ENCODE measurements at regions not wholly inside any gene's neighbourhood (a gene's known extent, or its start where the extent isn't known, plus 50 kb on each side); places are given as distances from the start of the nearest gene placed in this dataset.
A peak's percentile ranks its signal among the peaks of the same experiment; 100 is the strongest.

DNA sequence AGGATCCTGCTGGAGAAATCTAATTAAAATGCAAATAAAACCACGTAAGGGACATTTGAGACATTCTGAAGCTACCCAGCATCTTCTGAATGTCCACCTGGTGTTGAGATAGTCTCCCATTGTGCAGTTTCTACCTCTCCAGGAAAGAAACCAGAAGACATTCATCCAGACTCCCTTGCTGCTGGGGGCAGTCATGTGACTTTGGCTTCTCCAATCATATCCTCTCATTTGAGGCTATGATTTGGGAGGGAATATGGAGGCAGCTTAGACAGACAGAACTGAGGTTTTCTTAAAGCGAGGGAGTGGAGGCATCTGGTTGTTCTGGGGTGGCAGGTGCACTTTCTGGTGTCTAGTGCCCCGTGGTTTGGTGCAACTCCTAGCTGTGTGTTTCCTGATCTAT, 315.2 kb upstream of the SULF2 start:
- DNase-seq = no peak

DNA sequence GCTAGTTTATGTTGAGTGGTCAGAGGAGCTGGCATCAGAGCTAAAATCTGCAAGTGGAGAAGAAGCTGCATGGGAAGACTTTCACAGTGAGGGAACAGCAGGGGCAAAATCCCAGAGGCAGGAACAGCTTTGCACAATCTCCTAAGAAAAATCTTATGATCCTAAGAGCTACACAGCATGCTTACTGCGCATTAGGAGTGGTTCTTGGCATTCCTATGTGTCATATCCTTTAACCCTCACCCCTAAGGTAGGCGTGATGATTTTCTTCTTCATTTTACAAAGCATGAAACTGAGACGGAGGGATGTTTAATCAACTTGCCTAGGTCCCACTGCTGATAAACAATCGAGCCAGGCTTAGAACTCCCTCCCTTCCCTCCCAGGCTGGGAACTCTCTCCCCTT, 313.6 kb upstream of the SULF2 start:
- no peak for DNase-seq

- DNase-seq = peak; percentile 5
These were observed 312.8 kb upstream of the SULF2 start for GRCh38 chr20:48098099-48098498.

DNA sequence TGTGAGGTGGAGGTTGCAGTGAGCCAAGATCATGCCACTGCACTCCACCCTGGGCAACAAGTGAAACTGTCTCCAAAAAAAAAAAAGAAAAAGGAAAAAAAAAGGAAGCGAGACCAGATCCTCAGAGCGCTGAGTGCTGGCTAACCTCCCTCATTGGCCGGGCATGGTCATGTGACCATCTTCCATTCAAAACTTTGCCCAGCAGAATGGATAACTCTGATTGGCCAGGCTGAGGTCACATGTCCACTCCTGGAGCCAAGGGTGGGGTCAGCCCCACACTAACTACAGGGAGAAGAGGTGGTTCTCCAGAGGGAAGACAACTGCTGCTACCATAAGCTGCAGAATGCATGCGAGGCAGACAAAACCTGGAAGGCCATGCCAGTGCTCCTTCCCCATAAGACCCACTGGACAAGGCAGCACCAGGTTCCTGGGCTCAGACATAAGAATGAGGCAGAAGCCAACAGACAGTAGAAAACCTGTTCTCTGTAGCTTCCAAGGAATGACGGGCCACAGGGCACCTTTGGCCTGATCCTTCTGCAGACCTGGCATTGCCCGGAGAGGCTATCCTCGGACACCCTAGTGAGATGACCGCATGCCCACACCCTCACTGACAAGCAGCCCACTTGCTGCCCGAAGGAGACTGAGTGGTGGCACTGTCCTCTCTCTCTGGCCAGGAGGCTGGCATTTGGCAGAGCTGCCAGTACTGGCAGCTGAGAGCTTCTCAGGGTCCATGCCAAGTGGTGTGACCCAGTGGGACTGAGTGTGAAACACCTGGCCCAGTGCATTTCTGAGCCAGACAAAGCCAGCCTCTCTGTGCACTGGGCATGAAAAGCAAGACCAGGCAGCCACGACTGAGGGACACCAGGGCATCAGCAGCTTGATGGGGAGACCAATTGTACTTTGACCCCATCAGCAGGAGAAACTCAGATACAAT, 311.9 kb upstream of the SULF2 start:
- DNase-seq = no peak

DNA sequence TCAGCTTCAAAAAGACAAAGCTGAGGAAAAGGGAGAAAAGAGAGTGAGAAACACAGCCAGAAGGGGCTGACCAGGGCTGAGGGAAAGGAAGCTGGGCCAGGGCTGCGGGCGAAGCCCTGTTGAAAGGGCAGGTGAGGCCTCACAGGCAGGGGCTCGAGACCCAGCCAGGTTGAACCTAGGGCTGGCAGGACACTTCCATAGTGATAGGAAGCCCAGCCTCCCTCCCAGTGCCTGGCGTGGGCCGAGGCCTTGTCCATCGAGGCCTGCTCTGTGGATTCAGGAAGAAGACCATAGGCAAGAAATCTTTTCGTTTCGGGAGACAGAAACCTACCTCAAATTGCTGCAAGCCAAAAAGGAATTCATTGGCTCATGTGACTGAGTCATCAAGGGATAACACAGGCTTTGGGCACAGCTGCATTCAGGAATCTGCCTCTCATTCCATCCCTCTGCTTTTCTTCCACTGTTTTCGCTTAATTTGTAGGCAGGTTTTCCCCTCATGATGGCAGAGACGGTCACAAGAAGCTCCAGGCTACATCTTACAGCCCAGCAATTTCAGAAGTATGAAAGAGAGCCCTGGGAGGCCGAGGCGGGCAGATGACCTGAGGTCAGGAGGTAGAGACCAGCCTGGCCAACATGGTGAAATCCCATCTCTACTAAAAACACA, 311.1 kb upstream of the SULF2 start:
- no peak for DNase-seq

DNA sequence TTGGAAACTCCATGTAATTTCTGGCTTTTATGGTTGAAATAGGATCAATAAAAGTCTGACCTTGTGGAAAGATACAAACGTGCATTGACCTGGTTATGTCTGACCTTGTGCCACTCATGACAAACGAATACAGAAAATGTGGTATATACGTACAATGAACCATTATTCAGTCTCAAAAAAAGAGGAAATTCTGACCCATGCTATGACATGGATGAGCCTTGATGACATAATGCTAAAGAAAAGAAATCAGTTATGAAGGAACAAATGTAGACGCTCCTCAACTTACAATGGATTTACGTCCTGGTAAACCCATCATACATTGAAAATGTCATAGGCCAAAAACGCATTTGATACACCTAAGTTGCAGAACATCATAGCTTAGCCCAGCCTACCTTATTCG, 309.7 kb upstream of the SULF2 start:
- no peak for DNase-seq

DNA sequence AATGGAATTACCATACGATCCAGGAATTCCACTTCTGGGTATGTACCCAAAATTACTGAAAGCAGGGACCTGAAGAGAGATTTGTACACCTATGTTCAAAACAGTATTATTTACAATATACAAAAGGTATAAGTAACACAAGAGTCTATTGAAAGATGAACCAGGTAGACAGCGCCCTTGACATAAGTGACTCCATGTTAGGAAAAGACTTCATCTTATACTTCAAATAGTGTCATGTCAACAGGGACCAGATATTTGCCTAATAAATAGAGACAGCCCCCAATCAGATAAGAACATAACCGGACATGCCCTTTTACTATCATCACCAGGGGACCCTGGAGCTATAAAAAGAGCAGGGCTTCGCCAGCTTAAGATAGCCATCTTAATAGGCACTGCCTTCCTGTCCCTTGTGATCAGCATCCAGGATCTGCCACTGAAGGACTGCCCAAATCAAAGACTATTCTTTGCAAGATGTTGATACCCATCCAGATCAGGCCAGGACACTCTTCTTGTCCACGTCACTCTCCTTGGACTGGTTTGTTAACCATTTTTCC, 309.0 kb upstream of the SULF2 start:
- DNase-seq = no peak

DNA sequence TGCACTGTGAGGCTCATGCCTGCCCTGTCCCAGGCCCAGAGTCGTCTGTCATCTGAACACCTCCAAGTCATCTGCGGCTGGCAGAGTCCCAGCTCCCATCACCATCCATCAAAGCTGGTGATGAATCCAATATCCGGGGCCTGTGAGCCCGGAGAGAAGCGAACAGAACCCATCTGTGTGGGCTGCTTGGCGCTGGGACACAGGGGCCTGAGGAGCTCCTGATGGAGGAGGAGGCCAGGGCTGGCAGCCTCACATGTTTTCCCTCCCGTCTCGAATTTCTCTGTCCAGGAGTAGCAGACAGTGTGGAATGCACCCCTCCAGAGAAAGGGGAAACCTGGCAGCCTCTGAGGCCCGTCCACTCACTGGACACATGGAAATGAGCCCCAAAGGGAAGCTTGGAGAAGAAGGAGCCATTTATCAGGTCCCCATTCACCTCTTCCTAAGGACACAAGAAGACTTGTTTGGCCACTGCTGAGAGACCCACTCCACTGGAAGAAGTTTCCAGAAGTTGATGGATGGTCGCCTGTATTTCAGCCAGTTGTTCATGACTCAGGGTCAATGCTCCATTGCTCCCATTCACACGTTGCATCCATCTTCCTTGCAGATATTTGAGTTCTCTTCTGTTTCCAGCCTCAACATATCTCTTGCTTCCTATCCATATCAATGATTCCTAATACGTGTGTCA, 307.5 kb upstream of the SULF2 start:
- DNase-seq = no peak

DNA sequence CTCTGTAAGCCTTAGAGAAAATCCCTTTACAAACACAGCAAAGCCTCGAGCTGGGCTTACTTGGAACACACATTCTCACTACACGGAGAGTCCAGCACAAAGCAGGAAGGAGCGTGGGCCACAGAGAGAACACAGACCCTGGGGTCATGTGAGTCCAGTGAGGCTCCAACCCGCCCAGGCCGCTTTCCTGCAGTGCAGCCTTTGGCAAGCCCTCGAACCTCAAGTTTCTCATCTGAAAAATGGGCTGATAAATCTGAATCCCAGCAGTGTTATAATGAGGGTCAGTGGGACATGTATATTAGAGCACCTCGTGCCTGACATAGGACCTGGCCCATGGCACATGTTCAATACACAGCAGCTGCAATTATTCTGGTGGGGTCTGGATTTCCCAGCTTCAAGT, 305.5 kb upstream of the SULF2 start:
- DNase-seq = no peak

DNA sequence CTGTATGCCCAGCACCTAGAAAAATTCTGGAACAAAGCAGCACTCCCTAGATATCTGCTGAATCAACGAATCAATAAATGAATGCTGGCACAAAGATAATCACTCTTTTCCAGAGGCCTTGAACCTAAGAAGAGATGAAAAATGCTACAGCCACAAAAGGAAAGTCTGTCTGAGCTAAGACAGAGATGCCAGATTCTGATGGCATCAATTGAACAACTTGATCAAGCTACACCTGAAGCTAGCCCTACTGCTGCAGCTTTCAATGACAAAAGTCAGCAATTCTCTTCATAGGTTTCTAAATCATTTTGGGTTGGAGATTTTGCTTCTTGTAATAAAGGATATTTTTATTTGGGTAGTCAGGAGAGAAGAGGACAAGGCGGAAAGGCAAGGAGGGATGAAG, 305.0 kb upstream of the SULF2 start:
- DNase-seq = no peak

GRCh38 chr20:48080583-48080982, 295.3 kb upstream of the SULF2 start:
- no peak for DNase-seq

DNA sequence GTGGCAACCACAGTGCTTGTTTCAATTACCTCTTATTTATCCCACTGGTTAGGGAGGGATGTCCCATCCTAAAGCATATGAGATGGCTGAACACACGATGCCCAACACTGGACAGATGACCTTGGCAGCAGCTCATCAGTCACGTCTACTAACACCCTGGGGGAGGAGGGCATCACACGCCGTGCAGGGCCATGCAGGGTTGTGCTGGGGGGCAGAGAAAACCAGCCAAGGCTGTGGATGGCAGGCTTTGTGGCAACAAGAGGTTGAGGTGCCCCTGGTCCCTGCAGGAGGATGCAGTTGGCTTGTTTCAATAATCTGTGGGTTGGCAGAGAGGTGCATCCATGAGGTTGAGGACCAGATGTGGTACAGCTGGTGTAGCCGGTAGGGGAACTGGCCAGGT, 293.7 kb upstream of the SULF2 start:
- no peak for DNase-seq

DNA sequence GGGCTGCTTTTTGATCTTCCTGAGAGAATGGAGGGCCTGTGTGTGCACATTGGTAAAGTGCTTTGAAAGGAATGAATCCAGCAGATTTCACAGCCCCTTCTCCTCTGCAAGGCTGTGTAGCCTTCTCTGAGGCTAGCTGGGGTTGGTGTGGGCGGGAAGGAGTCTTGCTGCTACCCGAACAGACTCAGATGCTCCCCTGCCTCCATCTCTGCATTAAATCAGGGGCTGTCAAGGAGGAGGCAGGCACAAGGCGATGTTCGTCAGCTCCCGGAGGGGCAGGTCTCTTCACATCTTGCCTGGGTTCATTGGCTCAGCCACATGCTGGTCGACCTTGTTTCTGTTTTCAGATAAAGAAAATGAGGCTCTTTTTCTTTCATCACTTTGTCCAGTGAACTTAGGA, 291.5 kb upstream of the SULF2 start:
- DNase-seq = no peak

DNA sequence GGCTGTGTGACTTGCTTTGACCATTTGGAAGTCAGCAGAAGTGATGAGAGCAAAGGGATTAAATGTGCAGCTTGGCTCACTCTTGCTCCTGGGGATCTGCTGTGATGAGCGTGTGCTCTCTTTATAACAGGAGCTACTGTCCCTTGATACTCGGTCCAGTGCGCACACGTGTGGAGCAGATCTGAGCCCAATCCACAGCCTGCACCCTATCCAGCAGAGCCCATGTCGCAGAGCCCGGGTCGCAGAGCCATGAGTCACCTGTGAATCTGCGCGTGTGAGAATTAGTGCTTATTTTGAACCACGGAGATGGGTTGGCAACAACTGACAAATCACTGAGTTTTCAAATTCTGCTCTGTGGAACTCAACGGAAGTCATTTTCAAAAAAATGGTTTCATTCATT, 291.0 kb upstream of the SULF2 start:
- no peak for DNase-seq

GRCh38 chr20:48075591-48076174, 290.4 kb upstream of the SULF2 start:
- no peak for DNase-seq

GRCh38 chr20:48070991-48071652, 285.8 kb upstream of the SULF2 start:
- no peak for DNase-seq

GRCh38 chr20:48069596-48069995, 284.3 kb upstream of the SULF2 start:
- no peak for DNase-seq

GRCh38 chr20:48066851-48067250, 281.6 kb upstream of the SULF2 start:
- DNase-seq = no peak

- DNase-seq = peak; percentile 27
These were observed 281.0 kb upstream of the SULF2 start for GRCh38 chr20:48066246-48066645.

DNA sequence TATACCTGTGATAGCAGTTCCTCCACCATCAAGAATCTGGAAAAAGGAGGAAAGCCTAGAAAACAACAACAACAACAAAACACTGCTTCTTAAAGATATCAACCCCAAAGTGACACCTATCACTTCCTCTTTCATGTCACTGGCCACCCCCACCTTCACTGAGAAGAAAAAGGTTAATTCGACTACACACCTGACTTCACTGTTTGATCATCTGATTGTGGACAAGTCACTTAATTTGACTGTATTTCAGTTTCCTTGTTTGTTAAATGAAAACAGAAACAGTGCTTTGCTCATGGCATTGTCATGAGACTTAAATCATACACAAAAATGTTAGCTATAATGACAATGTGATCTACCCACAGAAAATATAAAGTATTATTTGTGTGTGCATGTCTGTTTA, 280.6 kb upstream of the SULF2 start:
- no peak for DNase-seq

DNA sequence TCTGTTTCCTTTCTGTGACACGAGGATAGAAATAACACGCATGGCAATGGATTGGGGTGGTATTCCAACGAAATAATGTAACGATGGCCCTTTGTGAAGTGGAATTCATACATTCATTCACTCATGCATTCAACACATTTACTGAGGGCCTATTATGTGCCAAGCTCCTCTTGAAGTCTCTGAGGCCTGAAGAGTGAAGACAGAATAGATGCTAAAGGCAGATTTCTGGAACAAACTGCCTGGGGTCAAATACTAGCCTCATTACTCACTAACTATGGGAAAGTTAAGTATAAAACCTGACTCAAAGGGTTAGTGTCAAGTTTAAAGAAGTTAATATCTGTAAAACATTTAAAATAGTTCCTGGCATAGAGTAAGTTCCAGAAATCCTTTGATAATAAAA, 279.6 kb upstream of the SULF2 start:
- no peak for DNase-seq

Measured in dermis blood vessel endothelial cell (primary cell).